ENCODE measurements at regions not wholly inside any gene's neighbourhood (a gene's known extent, or its start where the extent isn't known, plus 50 kb on each side); places are given as distances from the start of the nearest gene placed in this dataset.

DNA sequence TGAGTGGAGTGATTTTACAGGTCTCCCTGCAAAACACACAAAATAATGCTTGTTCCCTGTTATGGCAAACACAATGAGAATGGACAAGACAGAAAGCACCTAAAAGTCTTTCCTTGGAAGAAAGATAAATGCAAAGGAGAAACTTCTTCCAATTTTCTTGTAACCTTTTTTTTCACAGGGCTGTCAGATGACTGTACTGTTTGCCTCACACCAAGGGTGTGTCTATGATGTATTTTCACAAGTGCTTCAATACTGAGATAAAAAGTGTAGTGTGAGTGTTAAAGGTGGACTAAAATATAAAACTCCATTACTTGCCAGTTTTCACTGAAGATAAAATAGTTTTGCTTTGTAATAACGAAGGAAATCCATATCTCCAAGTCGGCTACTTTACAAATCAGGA, 194.5 kb downstream of the CENPW start:
- Mint-ChIP-seq H3K9me3 (peaks cover 0 to 4% (median 0%) of the 10 kb centered on the region in 7 donors), H3K36me3 (no peaks in the 10 kb centered on the region), H3K4me3 (no peak overlapping the region), H3K4me1 (no peaks in the 10 kb centered on the region), H3K27ac (no peak overlapping the region), H3K27me3 (no peaks in the 10 kb centered on the region)
- DNase-seq (no peak), ATAC-seq (ENCODE audit: low read depth in 2 of 2) (no peak)

DNA sequence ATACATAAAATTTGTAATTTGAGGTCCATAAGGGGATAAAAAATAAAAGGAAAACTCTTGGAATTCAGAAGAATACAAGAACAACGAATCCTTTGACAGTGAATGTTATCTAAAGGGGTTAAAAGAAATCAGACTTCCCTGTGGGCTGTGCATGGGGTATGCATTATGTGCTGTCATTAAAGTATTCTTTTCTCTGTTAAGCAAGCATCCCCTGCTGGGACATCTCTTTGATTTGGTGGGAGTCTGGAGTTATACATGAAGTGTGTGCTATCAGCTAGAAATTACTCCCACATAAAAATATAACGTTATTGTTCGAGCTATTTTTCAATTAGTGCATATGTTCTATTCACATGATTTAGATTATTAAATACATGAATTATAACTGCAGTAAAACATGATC, 195.2 kb downstream of the CENPW start:
- Mint-ChIP-seq H3K27me3 (no peaks in the 10 kb centered on the region), H3K9me3 (peaks cover 0 to 4% (median 0%) of the 10 kb centered on the region in 7 donors), H3K4me1 (no peaks in the 10 kb centered on the region), H3K27ac (no peak overlapping the region), H3K36me3 (no peaks in the 10 kb centered on the region), H3K4me3 (no peak overlapping the region)
- DNase-seq (no peak), ATAC-seq (ENCODE audit: low read depth in 2 of 2) (no peak)

DNA sequence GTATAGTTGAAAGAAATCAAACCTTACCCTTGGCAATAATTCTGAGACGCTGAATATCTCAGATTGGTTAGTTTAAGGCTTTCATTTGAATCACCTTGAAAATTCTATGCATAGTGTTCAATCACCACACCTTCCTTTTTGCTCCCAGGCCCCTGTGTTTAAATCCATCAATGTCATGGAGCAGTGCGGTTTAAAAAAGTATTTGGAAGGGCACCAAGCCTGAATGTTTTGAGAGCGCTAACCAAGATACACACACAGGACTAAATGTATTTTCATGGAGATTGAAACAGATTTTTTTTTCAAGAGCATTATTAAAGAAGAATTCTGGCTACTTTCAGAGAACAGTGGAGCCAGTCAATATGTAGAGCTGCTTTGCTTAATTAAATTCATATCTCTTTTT, 195.7 kb downstream of the CENPW start:
- H3K27ac Mint-ChIP-seq, result no peak overlapping the region
- no peak for ATAC-seq (ENCODE audit: low read depth in 2 of 2)
- H3K4me1 Mint-ChIP-seq, result no peaks in the 10 kb centered on the region
- DNase-seq, result no peak
- no peaks in the 10 kb centered on the region for H3K36me3 Mint-ChIP-seq
- peaks cover 0 to 4% (median 0%) of the 10 kb centered on the region in 7 donors for H3K9me3 Mint-ChIP-seq
- no peaks in the 10 kb centered on the region for H3K27me3 Mint-ChIP-seq
- no peak overlapping the region for H3K4me3 Mint-ChIP-seq

DNA sequence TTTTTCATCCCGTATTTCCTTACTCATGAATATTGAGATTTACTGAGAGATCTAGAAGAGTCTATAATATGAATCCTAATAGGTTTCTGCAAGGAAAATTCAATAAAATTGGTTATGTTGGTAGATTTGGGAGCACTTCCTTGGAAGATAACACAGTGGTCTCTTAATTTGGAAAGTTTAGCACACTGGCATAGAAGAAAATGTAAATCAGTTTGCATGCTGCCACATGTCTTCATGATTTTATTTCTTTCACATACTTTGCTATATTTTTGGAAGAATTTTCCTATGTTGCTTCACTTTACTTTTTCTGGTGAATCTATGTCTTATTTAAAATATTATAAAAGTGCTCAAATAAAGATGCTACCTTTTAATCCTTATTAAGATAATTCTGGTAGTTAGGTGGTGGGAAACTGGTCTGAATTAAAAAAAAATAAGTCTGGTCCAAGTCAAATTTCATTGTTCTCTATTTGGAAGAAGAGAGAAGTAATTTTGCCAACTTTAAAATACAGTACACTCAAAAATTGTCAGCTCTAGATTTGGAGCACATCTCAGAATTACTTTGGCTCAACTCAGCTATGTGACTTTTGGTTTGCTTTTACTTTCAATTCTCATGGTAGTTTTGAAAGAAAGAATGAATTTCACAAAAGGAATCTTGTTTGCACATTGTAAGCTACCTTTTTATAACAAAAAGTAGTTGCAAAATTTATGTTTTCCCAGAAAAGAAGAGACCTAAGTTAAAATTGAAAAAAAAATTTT, 197.3 kb downstream of the CENPW start:
- H3K27me3 Mint-ChIP-seq, result no peaks in the 10 kb centered on the region
- H3K4me1 Mint-ChIP-seq, result no peaks in the 10 kb centered on the region
- no peak overlapping the region for H3K27ac Mint-ChIP-seq
- no peak for ATAC-seq (ENCODE audit: low read depth in 2 of 2)
- no peak for DNase-seq
- peaks cover 0 to 4% (median 0%) of the 10 kb centered on the region in 7 donors for H3K9me3 Mint-ChIP-seq
- H3K4me3 Mint-ChIP-seq, result no peak overlapping the region
- no peaks in the 10 kb centered on the region for H3K36me3 Mint-ChIP-seq

DNA sequence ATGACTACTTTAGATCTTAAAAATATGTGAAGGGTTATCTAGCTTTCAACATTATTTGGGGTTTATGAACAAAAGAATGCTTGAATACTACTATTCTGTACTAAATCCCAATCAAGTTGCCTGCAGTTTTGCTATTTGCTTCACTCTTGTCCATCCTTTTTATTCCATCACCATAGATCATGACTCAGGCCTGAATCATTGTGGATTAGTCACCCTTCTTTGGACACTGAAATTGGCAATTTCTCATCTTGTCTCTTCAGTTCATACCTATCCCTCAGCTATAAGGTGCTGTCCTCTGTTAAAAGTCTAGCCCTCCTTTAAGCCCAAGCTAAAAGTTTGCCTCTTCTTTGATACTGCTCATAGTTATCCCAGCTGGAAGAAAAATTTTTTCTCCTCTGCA, 199.1 kb downstream of the CENPW start:
- ATAC-seq (ENCODE audit: low read depth in 2 of 2), result no peak

DNA sequence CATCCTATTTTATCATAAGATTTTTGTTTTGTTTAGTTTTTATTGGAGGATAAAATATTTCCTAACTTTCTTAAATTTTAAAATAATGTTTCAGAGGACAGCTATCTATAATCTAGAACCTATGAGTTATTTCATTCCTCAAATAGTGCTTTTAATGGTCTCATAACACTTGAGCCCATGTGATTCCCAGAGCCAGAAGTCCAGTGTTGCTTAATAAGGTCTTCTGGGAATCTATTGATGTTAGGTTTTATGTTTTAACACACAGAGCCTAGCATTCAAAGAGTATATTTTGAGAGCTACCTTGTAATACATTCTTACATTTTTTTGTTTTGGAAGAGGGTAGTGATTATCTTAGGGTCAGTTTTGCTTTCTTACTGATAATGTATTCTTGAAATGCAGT, 200.2 kb downstream of the CENPW start:
- Mint-ChIP-seq H3K9me3 (peaks cover 0 to 4% (median 0%) of the 10 kb centered on the region in 7 donors), H3K27me3 (no peaks in the 10 kb centered on the region), H3K36me3 (no peaks in the 10 kb centered on the region), H3K4me3 (no peak overlapping the region), H3K4me1 (no peaks in the 10 kb centered on the region), H3K27ac (no peak overlapping the region)
- ATAC-seq (ENCODE audit: low read depth in 2 of 2) (no peak), DNase-seq (no peak)

More for the DNA sequence above, 199.1 kb downstream of the CENPW start:
- Mint-ChIP-seq H3K27ac (no peak overlapping the region), H3K9me3 (peaks cover 0 to 2% (median 0%) of the 10 kb centered on the region in 7 donors), H3K27me3 (no peaks in the 10 kb centered on the region), H3K36me3 (no peaks in the 10 kb centered on the region), H3K4me1 (no peaks in the 10 kb centered on the region), H3K4me3 (no peak overlapping the region)
- no peak for DNase-seq

DNA sequence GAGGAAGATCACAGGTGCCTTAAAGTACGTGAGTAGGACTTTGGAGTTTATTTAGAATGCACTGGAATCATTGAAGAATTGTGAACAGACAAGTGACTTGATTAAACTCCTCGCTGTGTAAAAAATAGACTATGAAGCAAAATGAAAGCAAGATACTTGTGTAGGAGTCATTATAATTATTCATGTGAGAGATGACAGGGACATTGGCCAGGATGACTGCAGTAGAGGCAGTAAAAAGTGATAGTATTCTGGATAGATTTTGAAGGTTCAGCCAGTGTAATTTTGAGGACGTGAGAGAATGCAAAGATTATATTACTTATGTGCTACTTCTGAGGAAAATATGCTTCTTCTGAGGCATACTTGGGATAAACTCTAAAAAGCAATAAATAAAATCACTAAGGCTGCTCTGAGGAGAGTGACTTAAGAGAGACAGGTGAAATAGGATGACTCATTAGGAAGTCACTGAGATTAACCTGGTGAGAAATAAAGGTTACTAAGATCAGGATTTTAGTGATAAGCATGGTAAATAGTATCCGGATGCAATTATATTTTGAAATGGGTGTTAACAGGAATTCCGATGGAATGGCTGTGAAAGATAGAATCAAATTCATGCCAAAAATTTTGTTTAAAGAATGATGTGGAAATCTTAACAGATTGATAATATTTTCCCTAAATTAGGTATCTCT, 202.0 kb downstream of the CENPW start:
- no peaks in the 10 kb centered on the region for H3K27me3 Mint-ChIP-seq
- ATAC-seq (ENCODE audit: low read depth in 2 of 2) (no peak), DNase-seq (no peak)
- no peak overlapping the region for H3K27ac Mint-ChIP-seq
- peaks cover 0 to 4% (median 0%) of the 10 kb centered on the region in 7 donors for H3K9me3 Mint-ChIP-seq
- no peaks in the 10 kb centered on the region for H3K36me3 Mint-ChIP-seq
- no peak overlapping the region for H3K4me3 Mint-ChIP-seq
- no peaks in the 10 kb centered on the region for H3K4me1 Mint-ChIP-seq

DNA sequence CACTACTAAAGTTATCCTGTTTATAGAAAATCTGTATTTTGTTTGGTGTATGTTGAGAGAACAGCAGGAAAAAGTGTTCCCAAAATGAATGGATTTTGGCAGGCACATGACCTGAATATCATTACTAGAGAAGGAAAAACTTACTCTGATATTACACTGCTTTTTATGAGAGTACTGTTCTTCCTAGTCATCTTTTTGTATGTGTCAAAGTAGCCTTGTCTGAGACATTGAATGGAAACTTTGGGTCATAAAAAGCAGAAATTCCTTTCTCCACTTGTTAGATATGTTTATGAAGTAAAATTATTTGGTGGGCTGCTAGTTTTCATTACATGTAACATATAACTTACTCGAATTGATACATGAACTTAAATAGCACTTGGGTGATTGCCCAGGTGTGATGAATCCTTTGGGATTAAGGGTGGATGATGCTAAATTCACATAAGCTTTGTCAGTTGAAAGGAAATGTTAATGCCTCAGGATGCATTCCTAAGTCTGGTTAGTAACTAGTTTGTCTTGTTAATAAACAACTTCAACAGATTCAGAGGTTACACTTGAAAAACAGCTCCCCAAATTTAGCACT, 206.7 kb downstream of the CENPW start:
- no peaks in the 10 kb centered on the region for H3K27me3 Mint-ChIP-seq
- no peak overlapping the region for H3K4me3 Mint-ChIP-seq
- DNase-seq, result no peak
- H3K9me3 Mint-ChIP-seq, result peaks cover 0 to 11% (median 0%) of the 10 kb centered on the region in 7 donors
- no peak overlapping the region for H3K27ac Mint-ChIP-seq
- no peak for ATAC-seq (ENCODE audit: low read depth in 2 of 2)
- no peaks in the 10 kb centered on the region for H3K4me1 Mint-ChIP-seq
- no peaks in the 10 kb centered on the region for H3K36me3 Mint-ChIP-seq

DNA sequence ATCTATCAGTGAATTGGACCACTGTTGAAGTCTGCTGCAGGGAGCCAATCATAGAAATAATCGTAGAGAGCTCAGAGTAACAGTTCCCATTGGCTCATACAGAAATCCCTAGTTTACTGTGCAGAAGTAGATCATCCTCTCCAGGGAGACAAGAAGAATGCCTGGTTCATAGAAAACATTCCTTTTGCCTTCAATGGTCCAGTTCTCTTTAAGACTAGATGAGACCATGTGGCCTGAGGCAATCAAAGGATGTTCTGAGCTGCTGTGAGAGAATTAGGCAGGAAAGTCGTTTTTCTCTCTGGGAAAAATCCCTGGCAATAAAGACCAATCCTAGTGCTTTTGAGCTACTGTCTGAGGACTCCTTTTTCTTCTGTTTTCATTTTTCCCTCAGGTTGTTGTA, 208.4 kb downstream of the CENPW start:
- peaks cover 0 to 11% (median 0%) of the 10 kb centered on the region in 7 donors for H3K9me3 Mint-ChIP-seq
- ATAC-seq (ENCODE audit: low read depth in 2 of 2), result no peak
- no peak overlapping the region for H3K27ac Mint-ChIP-seq

DNA sequence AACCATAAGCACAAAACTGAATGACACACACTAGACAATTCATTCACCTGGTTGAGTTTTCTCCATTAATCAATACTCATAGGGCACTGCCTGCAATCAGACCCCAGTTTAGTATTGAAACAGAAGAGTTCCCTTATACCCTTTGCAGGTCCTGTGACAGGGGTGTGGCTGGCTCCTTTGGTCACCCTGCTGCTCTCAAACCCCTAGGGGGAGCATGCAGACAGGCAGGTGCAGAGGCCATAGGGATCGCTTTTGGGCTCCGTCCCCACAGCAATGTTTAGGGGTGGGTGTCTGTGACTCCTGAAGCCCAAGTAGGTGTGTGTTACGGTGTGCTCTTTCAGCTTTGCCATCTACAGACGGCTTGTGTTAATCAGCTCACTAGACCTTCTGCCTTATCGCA, 210.4 kb downstream of the CENPW start:
- H3K27ac Mint-ChIP-seq, result no peak overlapping the region
- no peaks in the 10 kb centered on the region for H3K27me3 Mint-ChIP-seq
- no peaks in the 10 kb centered on the region for H3K4me1 Mint-ChIP-seq
- no peaks in the 10 kb centered on the region for H3K36me3 Mint-ChIP-seq
- DNase-seq (no peak), ATAC-seq (ENCODE audit: low read depth in 2 of 2) (no peak)
- H3K4me3 Mint-ChIP-seq, result no peak overlapping the region
- peaks cover 0 to 7% (median 0%) of the 10 kb centered on the region in 7 donors for H3K9me3 Mint-ChIP-seq

More for the DNA sequence above, 208.4 kb downstream of the CENPW start:
- no peak for DNase-seq
- H3K4me3 Mint-ChIP-seq, result no peak overlapping the region
- H3K4me1 Mint-ChIP-seq, result no peaks in the 10 kb centered on the region
- no peaks in the 10 kb centered on the region for H3K36me3 Mint-ChIP-seq
- no peaks in the 10 kb centered on the region for H3K27me3 Mint-ChIP-seq

DNA sequence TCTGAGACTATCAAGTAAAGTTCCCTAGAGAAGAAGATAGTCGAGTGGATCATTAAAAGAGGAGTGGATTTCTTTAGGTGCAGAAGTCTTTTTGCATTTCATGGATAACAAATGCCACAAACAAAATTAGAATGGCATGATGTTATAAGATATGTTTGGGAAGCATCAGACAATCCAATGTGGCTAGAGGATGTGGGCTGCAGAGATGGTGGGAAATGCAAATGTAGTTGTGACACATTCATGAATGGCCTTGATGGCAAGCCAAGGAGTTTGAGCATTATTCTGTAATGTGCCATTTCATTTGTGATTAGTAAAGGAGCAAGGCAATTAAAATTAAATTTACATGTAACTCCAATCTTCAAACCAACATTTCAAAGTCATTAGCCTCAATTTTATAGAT, 211.9 kb downstream of the CENPW start:
- H3K27ac Mint-ChIP-seq, result no peak overlapping the region
- no peak for ATAC-seq (ENCODE audit: low read depth in 2 of 2)
- H3K4me1 Mint-ChIP-seq, result no peaks in the 10 kb centered on the region

DNA sequence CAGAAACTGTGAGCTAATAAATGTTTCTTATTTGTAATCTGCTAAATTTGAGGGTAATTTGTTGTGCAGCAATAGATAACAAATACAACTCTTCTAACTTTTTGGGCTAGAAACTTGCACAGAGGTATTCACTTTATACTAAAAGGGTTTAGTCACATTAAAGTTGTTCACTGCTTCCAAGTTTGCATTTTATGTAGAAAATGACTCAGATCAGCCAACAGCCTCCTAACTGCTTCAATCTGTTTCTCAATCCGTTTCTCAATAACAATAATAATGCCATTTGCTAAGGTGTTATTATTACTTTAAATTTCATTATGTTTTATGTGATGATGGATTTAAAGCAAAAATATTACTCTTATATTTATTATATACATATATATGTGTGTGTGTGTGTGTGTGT, 213.9 kb downstream of the CENPW start:
- DNase-seq (no peak), ATAC-seq (ENCODE audit: low read depth in 2 of 2) (no peak)
- H3K9me3 Mint-ChIP-seq, result peaks cover 0 to 7% (median 0%) of the 10 kb centered on the region in 7 donors
- H3K27ac Mint-ChIP-seq, result no peak overlapping the region
- H3K4me1 Mint-ChIP-seq, result no peaks in the 10 kb centered on the region
- no peaks in the 10 kb centered on the region for H3K27me3 Mint-ChIP-seq
- no peak overlapping the region for H3K4me3 Mint-ChIP-seq
- no peaks in the 10 kb centered on the region for H3K36me3 Mint-ChIP-seq

More for the DNA sequence above, 211.9 kb downstream of the CENPW start:
- peaks cover 0 to 7% (median 0%) of the 10 kb centered on the region in 7 donors for H3K9me3 Mint-ChIP-seq
- no peaks in the 10 kb centered on the region for H3K36me3 Mint-ChIP-seq
- no peak for DNase-seq
- no peak overlapping the region for H3K4me3 Mint-ChIP-seq
- no peaks in the 10 kb centered on the region for H3K27me3 Mint-ChIP-seq

DNA sequence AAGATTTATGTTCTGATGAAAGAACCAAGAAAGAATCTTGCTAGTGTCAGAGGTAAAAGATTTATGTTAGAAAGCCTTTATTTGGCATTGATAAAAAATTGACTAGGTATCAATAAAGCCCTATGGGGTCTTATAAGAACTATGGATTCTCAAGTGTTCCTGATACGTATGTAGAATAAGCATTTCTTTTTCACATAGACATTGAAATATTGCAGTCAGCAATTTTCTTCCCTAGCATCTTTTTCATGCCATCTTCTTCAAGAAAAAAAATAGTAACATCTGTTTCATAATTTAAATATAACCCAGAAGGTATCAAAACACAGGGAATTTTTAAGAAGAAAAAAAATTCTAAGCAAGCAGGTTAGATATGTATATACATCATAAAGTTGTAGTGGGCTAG, 230.6 kb downstream of the CENPW start:
- H3K27me3 Mint-ChIP-seq, result no peaks in the 10 kb centered on the region
- DNase-seq (no peak), ATAC-seq (ENCODE audit: low read depth in 2 of 2) (no peak)
- H3K36me3 Mint-ChIP-seq, result no peaks in the 10 kb centered on the region
- no peaks in the 10 kb centered on the region for H3K4me1 Mint-ChIP-seq
- H3K4me3 Mint-ChIP-seq, result no peak overlapping the region
- H3K27ac Mint-ChIP-seq, result no peak overlapping the region
- H3K9me3 Mint-ChIP-seq, result peaks cover 0 to 5% (median 0%) of the 10 kb centered on the region in 7 donors

DNA sequence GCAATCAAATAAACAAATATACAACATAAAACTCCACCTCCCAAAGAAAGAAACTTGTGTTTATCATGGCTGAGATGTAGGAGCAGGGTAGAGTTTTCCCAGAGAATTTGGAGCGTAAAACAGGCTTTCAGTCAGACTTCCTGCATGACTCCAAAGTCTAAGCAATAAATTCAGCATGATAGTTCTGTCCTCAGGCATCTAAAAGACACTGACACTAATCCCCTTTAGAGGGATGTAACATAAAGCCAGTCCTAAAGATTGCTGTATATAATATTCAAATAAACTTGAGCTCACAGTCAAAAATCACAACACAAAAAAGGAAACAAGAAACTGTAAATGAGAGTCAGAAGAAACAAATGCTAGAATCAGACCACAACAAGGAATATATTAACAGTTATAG, 234.4 kb downstream of the CENPW start:
- ATAC-seq (ENCODE audit: low read depth in 2 of 2) (no peak), DNase-seq (no peak)
- H3K36me3 Mint-ChIP-seq, result no peaks in the 10 kb centered on the region
- H3K9me3 Mint-ChIP-seq, result peaks cover 0 to 5% (median 0%) of the 10 kb centered on the region in 7 donors
- H3K4me3 Mint-ChIP-seq, result no peak overlapping the region
- H3K4me1 Mint-ChIP-seq, result no peaks in the 10 kb centered on the region
- H3K27ac Mint-ChIP-seq, result no peak overlapping the region
- no peaks in the 10 kb centered on the region for H3K27me3 Mint-ChIP-seq
